HUES48 (cell line): ENCODE measurements at regions not wholly inside any gene's neighbourhood (a gene's known extent, or its start where the extent isn't known, plus 50 kb on each side); places are given as distances from the start of the nearest gene placed in this dataset.

Source experiments
- H3K27ac ChIP-seq: one replicate; pipeline ENCODE4 v1.7.0; 2013; ENCODE audit warnings: low read depth, low read length, inconsistent platforms
- H3K27me3 ChIP-seq: 2 replicates; pipeline ENCODE4 v1.6.1; 2013; ENCODE audit warnings: mild to moderate bottlenecking, low read length; ENCODE audit not compliant: control insufficient read depth, insufficient read depth
- H3K36me3 ChIP-seq: 2 replicates; pipeline ENCODE4 v1.6.1; 2013; ENCODE audit warnings: low read length; ENCODE audit not compliant: control insufficient read depth, insufficient read depth
- H3K4me1 ChIP-seq: 2 replicates; pipeline ENCODE4 v1.6.1; 2013; ENCODE audit warnings: mild to moderate bottlenecking, low read length; ENCODE audit not compliant: control insufficient read depth, insufficient read depth
- H3K4me3 ChIP-seq: 2 replicates; pipeline ENCODE4 v1.5.1; 2013; ENCODE audit warnings: mild to moderate bottlenecking, low read depth, low read length
- H3K9ac ChIP-seq: 2 replicates; pipeline ENCODE4 v1.6.1; 2013; ENCODE audit warnings: mild to moderate bottlenecking, low read depth, low read length, moderate library complexity
- H3K9me3 ChIP-seq: 2 replicates; pipeline ENCODE4 v1.6.1; 2013; ENCODE audit warnings: low read length; ENCODE audit not compliant: control insufficient read depth, insufficient read depth

- peaks cover 7% of the 10 kb centered on the region; the same call in 1 of the 2 replicates for H3K4me1 ChIP-seq
- no peaks in the 10 kb centered on the region for H3K27me3 ChIP-seq
- no peaks in the 10 kb centered on the region; the same call in 1 of the 2 replicates for H3K9me3 ChIP-seq
- no peak overlapping the region for H3K4me3 ChIP-seq
- H3K27ac ChIP-seq, result no peak overlapping the region
- H3K9ac ChIP-seq, result no peak overlapping the region
- no peaks in the 10 kb centered on the region for H3K36me3 ChIP-seq
Measured at GRCh38 chr6:85195243-85195642, 254.6 kb upstream of the NT5E start.

DNA sequence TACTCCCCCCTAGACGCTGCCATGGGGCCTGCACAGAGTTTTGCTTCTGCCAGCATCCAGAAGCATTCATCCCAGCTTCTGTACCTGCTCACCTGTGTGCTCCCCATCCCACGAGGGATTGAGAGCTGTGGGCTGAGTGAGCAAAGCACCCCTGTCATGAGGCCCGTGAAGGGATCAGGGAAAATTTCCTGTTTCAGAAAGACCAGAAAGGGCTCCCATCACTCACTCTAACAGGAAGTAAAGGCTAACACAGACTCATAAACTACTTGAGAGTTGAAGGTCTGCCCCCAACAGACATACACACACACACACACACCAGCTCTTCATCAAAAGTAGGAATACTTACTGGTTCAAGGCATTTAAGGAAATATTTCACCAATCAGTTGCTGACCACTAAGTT, 256.5 kb upstream of the NT5E start:
- no peaks in the 10 kb centered on the region for H3K36me3 ChIP-seq
- H3K9ac ChIP-seq, result no peak overlapping the region
- H3K27ac ChIP-seq, result no peak overlapping the region
- H3K4me3 ChIP-seq, result no peak overlapping the region
- H3K9me3 ChIP-seq, result no peaks in the 10 kb centered on the region; the same call in none of the 2 replicates
- H3K4me1 ChIP-seq, result peaks cover 7% of the 10 kb centered on the region; the same call in 1 of the 2 replicates
- no peaks in the 10 kb centered on the region for H3K27me3 ChIP-seq

GRCh38 chr6:85192596-85192995, 257.3 kb upstream of the NT5E start:
- Histone ChIP-seq H3K27me3 (no peaks in the 10 kb centered on the region), H3K4me3 (no peak overlapping the region), H3K27ac (no peak overlapping the region), H3K9ac (no peak overlapping the region), H3K9me3 (no peaks in the 10 kb centered on the region; the same call in none of the 2 replicates), H3K36me3 (no peaks in the 10 kb centered on the region), H3K4me1 (peaks cover 7% of the 10 kb centered on the region; the same call in 1 of the 2 replicates)

- Histone ChIP-seq H3K36me3 (no peaks in the 10 kb centered on the region), H3K4me3 (no peak overlapping the region), H3K27me3 (no peaks in the 10 kb centered on the region), H3K9me3 (no peaks in the 10 kb centered on the region; the same call in none of the 2 replicates), H3K27ac (no peak overlapping the region), H3K9ac (no peak overlapping the region), H3K4me1 (peaks cover 7% of the 10 kb centered on the region; the same call in 1 of the 2 replicates)
Measured at GRCh38 chr6:85192186-85192585, 257.7 kb upstream of the NT5E start.

GRCh38 chr6:85191656-85192055, 258.2 kb upstream of the NT5E start:
- Histone ChIP-seq H3K27ac (no peak overlapping the region), H3K9me3 (no peaks in the 10 kb centered on the region; the same call in none of the 2 replicates), H3K4me1 (peaks cover 7% of the 10 kb centered on the region; the same call in 1 of the 2 replicates), H3K36me3 (no peaks in the 10 kb centered on the region), H3K4me3 (no peak overlapping the region), H3K27me3 (no peaks in the 10 kb centered on the region), H3K9ac (no peak overlapping the region)

- Histone ChIP-seq H3K27ac (no peak overlapping the region), H3K9ac (no peak overlapping the region), H3K36me3 (no peaks in the 10 kb centered on the region), H3K4me1 (no peaks in the 10 kb centered on the region), H3K4me3 (no peak overlapping the region), H3K9me3 (no peaks in the 10 kb centered on the region; the same call in 1 of the 2 replicates), H3K27me3 (no peaks in the 10 kb centered on the region)
Measured at GRCh38 chr6:85186546-85187175, 263.2 kb upstream of the NT5E start.

GRCh38 chr6:85185977-85186376, 263.9 kb upstream of the NT5E start:
- H3K9me3 ChIP-seq, result no peaks in the 10 kb centered on the region; the same call in 1 of the 2 replicates
- H3K4me3 ChIP-seq, result no peak overlapping the region
- no peak overlapping the region for H3K9ac ChIP-seq
- no peaks in the 10 kb centered on the region for H3K36me3 ChIP-seq
- no peaks in the 10 kb centered on the region for H3K27me3 ChIP-seq
- H3K27ac ChIP-seq, result no peak overlapping the region
- H3K4me1 ChIP-seq, result no peaks in the 10 kb centered on the region

DNA sequence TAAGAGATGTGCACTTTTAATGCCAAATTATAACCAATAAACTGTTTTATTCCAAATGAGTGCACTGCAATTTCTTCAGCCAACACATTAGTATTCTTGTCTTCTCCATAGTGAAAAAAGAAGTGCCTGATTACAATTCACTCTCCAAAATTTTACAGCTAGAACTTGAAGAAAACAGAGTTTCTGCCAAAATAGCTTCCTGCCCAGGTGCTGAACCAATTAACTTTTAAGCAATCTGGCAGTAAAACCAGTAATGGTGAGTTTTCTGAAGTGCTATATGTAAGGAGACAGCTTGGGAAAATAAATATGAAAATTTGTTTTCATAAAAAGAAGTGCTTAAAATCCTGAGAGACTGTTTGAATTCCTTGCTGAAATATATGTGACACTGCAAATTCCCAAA, 266.0 kb upstream of the NT5E start:
- no peaks in the 10 kb centered on the region for H3K9me3 ChIP-seq

GRCh38 chr6:85172705-85173104, 277.2 kb upstream of the NT5E start:
- Histone ChIP-seq H3K27ac (no peak overlapping the region), H3K9me3 (no peaks in the 10 kb centered on the region), H3K4me3 (no peak overlapping the region), H3K4me1 (peaks cover 9% of the 10 kb centered on the region; the same call in 1 of the 2 replicates), H3K27me3 (no peaks in the 10 kb centered on the region), H3K9ac (no peak overlapping the region), H3K36me3 (no peaks in the 10 kb centered on the region)

More for the DNA sequence above, 266.0 kb upstream of the NT5E start:
- H3K27ac ChIP-seq, result no peak overlapping the region
- H3K4me3 ChIP-seq, result no peak overlapping the region
- H3K9ac ChIP-seq, result no peak overlapping the region
- H3K36me3 ChIP-seq, result no peaks in the 10 kb centered on the region
- no peaks in the 10 kb centered on the region for H3K27me3 ChIP-seq
- no peaks in the 10 kb centered on the region for H3K4me1 ChIP-seq

DNA sequence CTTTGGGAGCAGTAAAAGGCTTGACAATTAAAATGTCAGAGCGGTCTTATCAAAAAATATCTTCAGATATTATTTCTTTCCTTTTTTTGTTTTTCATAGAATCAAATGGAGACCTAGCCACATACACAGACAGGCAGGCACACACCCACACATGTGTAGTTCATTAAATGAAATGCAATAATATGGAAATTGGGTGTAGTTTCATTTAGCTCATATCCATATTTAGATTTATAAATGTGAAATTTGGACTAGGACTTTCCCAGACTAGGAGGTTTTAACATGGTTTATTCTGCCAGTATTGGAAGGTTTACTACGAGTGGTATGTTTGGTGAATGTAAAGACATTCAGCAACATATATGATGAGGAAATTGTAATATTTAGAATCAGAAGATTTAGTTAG, 277.7 kb upstream of the NT5E start:
- Histone ChIP-seq H3K4me1 (peaks cover 9% of the 10 kb centered on the region; the same call in 1 of the 2 replicates), H3K27me3 (no peaks in the 10 kb centered on the region), H3K36me3 (no peaks in the 10 kb centered on the region), H3K9ac (no peak overlapping the region), H3K27ac (no peak overlapping the region), H3K9me3 (no peaks in the 10 kb centered on the region), H3K4me3 (no peak overlapping the region)

- Histone ChIP-seq H3K36me3 (no peaks in the 10 kb centered on the region), H3K9ac (no peak overlapping the region), H3K27ac (no peak overlapping the region), H3K27me3 (no peaks in the 10 kb centered on the region), H3K4me3 (no peak overlapping the region), H3K9me3 (no peaks in the 10 kb centered on the region), H3K4me1 (peaks cover 9% of the 10 kb centered on the region; the same call in 1 of the 2 replicates)
Measured at GRCh38 chr6:85169189-85169588, 280.7 kb upstream of the NT5E start.
